ENCODE measurements at regions not wholly inside any gene's neighbourhood (a gene's known extent, or its start where the extent isn't known, plus 50 kb on each side); places are given as distances from the start of the nearest gene placed in this dataset.
"Not testable (repeated sequence)": the region's sequence is repeated elsewhere in the genome, so short reads cannot be mapped to it uniquely, and the experiment has no call there.

GRCh38 chr4:54403700-54404453, 174.8 kb downstream of the PDGFRA start:
- Mint-ChIP-seq H3K4me1 (peaks cover 20% of the 10 kb centered on the region), H3K9me3 (peaks cover 3% of the 10 kb centered on the region), H3K27ac (ENCODE audit: unreplicated experiment) (no peak overlapping the region), H3K36me3 (ENCODE audit: low read depth) (no peaks in the 10 kb centered on the region), H3K27me3 (ENCODE audit: low read depth) (no peaks in the 10 kb centered on the region), H3K4me3 (no peak overlapping the region)
- TF ChIP-seq CTCF (conservative IDR thresholded peaks at IDR 0.05): no peak
- DNase-seq (ENCODE audit: low read depth, low spot score): no peak

- not testable (repeated sequence) for H3K36me3 Mint-ChIP-seq (ENCODE audit: low read depth); H3K27me3 Mint-ChIP-seq (ENCODE audit: low read depth); DNase-seq (ENCODE audit: low read depth, low spot score); H3K4me3 Mint-ChIP-seq; H3K27ac Mint-ChIP-seq (ENCODE audit: unreplicated experiment); H3K4me1 Mint-ChIP-seq; H3K9me3 Mint-ChIP-seq
Measured at GRCh38 chr4:54409270-54409817, 180.3 kb downstream of the PDGFRA start.

- H3K27ac Mint-ChIP-seq (ENCODE audit: unreplicated experiment): no peak overlapping the region
- H3K9me3 Mint-ChIP-seq: peaks cover 12% of the 10 kb centered on the region
- H3K4me3 Mint-ChIP-seq: no peak overlapping the region
Measured at GRCh38 chr4:54414545-54414944, 185.5 kb downstream of the PDGFRA start.

GRCh38 chr4:54417476-54417875, 188.4 kb downstream of the PDGFRA start:
- no peak for TF ChIP-seq CTCF (conservative IDR thresholded peaks at IDR 0.05)
- Mint-ChIP-seq H3K27ac (ENCODE audit: unreplicated experiment) (no peak overlapping the region), H3K4me3 (no peak overlapping the region), H3K36me3 (ENCODE audit: low read depth) (peaks cover 6% of the 10 kb centered on the region), H3K9me3 (peaks cover 18% of the 10 kb centered on the region), H3K4me1 (no peaks in the 10 kb centered on the region), H3K27me3 (ENCODE audit: low read depth) (no peaks in the 10 kb centered on the region)
- DNase-seq (ENCODE audit: low read depth, low spot score): no peak

More at GRCh38 chr4:54414545-54414944, 185.5 kb downstream of the PDGFRA start:
- no peak for TF ChIP-seq CTCF (conservative IDR thresholded peaks at IDR 0.05)
- DNase-seq (ENCODE audit: low read depth, low spot score): no peak
- no peaks in the 10 kb centered on the region for H3K4me1 Mint-ChIP-seq
- H3K27me3 Mint-ChIP-seq (ENCODE audit: low read depth): no peaks in the 10 kb centered on the region
- peaks cover 6% of the 10 kb centered on the region for H3K36me3 Mint-ChIP-seq (ENCODE audit: low read depth)

- Mint-ChIP-seq H3K36me3 (ENCODE audit: low read depth) (peaks cover 6% of the 10 kb centered on the region), H3K9me3 (peaks cover 18% of the 10 kb centered on the region), H3K4me1 (no peaks in the 10 kb centered on the region), H3K27me3 (ENCODE audit: low read depth) (no peaks in the 10 kb centered on the region), H3K4me3 (no peak overlapping the region), H3K27ac (ENCODE audit: unreplicated experiment) (no peak overlapping the region)
- no peak for TF ChIP-seq CTCF (conservative IDR thresholded peaks at IDR 0.05)
- no peak for DNase-seq (ENCODE audit: low read depth, low spot score)
Measured at GRCh38 chr4:54418468-54418867, 189.4 kb downstream of the PDGFRA start.

GRCh38 chr4:54423066-54423465, 194.0 kb downstream of the PDGFRA start:
- H3K9me3 Mint-ChIP-seq: peaks cover 8% of the 10 kb centered on the region
- no peaks in the 10 kb centered on the region for H3K4me1 Mint-ChIP-seq
- H3K36me3 Mint-ChIP-seq (ENCODE audit: low read depth): no peaks in the 10 kb centered on the region
- H3K27me3 Mint-ChIP-seq (ENCODE audit: low read depth): peaks cover 6% of the 10 kb centered on the region
- H3K4me3 Mint-ChIP-seq: no peak overlapping the region
- no peak for TF ChIP-seq CTCF (conservative IDR thresholded peaks at IDR 0.05)
- no peak for DNase-seq (ENCODE audit: low read depth, low spot score)
- no peak overlapping the region for H3K27ac Mint-ChIP-seq (ENCODE audit: unreplicated experiment)
